COLO668 (cell line): ENCODE measurements at regions not wholly inside any gene's neighbourhood (a gene's known extent, or its start where the extent isn't known, plus 50 kb on each side); places are given as distances from the start of the nearest gene placed in this dataset.

ENCODE experiments used
- DNase-seq: peaks from one replicate; lab custom pipeline; 2025; ENCODE audit not compliant: unreplicated experiment; lab: John Stamatoyannopoulos, UW

DNA sequence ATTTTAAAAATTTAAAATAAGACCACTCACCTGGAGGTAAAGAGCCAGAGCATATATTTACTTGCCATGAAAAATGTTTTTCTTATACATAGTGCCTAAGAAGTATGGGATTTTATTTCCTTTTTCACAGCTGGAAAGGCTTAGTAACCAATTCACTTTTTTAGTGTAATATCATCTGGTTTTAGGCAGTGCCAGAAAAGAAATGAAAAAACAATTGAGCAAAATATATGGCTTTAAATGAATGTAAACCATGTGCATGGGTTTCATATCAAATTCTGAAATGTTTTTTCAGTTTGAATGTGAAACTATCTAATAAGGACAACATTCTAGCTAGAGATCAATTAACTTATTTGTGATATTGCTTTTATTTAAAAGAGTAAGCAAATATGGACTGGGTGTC lies 672.4 kb upstream of the ADAMTS5 start:
- DNase-seq, result no peak

DNA sequence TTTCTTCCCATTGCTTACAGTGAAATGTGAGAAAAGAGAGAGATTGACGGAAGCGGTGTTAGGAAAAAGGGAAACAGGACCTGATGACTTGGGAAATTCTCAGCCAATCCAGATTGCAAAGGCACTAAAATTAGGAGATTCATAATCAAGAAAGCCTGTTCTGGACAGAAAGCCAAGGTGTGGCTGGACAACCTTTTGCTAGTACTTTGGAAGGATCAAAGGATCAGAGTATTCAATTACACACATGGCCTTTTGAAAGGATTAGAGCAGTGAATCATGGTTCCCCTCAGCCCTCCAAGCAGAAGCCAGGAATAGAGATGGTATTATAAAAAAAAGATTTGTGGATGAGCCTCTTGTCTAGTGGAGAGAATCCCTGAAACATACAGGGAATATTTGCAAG lies 669.8 kb upstream of the ADAMTS5 start:
- no peak for DNase-seq

GRCh38 chr21:27633631-27634030 lies 666.7 kb upstream of the ADAMTS5 start:
- DNase-seq, result no peak

- no peak for DNase-seq
Observed at GRCh38 chr21:27631471-27631870, 664.6 kb upstream of the ADAMTS5 start.

DNA sequence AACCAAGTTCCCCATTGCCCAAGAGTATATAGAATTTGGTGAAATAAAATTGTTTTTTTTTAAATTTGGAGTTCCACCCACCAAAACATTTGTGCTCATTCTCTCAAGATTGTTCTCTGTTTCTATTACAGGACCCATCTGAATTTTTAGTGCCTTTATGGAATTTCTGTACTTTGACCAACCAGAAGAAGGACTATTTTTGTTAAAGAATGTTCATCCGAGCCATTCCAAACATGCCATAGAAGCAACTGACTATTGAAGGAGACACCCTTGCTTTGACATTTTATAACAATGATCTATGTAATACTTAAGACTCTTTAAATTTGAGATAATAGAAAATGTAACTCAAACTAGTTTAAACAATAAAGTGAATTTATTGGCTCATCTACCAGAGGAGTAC lies 655.7 kb upstream of the ADAMTS5 start:
- no peak for DNase-seq

DNA sequence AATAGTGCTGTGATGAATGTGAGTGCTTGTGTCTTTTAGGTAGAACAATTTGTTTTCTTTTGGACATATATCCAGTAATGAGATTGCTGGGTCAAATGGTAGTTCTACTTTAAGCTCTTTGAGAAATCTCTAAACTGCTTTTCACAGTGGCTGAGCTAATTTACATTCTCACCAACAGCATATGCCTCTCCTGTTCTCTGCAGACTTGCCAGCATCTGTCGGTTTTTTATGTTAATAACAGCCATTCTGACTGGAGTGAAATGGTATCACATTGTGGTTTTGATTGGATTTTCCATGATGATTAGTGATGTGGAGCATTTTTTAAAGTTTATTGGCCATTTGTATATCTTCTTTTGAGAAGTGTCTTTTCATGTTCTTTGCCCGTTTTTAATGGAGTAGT lies 647.3 kb upstream of the ADAMTS5 start:
- no peak for DNase-seq

- DNase-seq, result no peak
Observed at GRCh38 chr21:27606422-27606821, 639.5 kb upstream of the ADAMTS5 start.

DNA sequence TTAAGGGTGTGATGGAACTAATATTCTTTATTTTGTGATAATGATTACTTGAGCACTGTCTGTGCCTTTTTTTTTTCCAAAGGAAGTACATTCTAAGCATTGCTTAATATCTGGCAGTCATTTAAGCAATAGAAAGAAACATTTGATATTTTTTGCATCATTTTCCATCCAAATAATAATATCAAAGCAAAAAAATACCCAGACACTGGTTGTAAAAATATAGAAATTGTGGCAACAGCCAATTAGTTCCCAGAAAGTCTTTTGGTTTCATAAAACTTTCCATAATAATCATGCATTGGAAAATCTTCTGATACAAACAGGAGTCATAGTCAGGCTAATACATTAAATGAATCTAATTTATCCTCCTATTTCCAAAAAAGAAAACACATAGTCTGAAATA lies 629.3 kb upstream of the ADAMTS5 start:
- no peak for DNase-seq

DNA sequence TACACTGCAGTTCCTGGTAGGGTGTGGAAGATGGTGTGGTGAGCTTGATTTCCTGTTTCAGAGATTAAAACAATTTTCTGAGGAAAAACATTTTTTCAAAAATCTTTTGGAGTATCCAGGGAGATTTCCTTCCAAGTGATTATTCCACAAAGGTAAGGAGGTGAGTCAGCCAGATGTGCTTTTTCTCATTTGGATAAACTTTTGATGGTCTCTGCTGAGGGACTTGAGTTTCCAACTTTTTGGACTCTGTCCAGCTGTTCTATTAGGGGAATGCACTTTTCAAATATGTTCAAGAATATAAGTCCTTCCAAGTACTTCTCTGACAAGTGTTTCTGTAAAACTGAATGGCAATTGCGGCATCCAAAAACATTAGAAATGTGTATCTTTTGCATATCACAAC lies 628.8 kb upstream of the ADAMTS5 start:
- no peak for DNase-seq

DNA sequence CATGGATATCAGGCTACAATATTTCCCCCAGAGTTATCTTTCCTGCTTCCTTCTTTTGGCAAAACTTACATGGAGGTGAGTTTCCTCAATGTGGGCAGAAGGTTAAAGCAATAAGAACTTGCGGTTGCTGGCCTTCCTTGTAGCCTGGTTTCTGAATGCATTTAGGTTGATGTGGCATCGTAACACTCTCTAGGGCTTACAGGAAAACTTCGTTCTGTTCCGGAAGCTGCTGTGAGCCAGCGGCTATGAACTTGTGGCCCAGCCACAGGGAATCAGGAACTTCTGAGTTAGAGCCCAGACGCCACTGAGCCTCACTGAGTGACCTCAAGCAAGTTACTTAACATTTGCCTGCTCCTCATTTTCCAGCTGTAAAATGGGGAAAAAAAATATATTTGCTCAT lies 623.4 kb upstream of the ADAMTS5 start:
- no peak for DNase-seq

DNA sequence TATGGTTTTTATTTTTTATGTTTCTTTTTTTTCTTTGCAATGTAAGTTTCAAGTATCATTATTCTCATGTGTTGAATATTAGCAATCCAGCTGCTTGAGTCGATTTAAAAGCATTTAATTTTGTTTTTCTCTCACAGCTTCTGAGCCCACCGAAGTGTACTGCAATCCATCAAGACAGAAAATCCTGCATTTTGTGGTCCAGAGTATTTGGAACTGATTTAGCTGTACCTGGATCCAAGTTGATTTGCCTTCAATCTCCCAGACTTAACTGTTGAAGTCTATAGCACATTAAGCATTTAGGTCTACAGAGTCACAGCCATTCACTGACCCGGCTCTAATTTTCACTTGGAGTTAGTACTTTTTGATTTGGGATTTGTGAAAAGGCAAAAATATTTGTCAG lies 622.9 kb upstream of the ADAMTS5 start:
- DNase-seq, result no peak

DNA sequence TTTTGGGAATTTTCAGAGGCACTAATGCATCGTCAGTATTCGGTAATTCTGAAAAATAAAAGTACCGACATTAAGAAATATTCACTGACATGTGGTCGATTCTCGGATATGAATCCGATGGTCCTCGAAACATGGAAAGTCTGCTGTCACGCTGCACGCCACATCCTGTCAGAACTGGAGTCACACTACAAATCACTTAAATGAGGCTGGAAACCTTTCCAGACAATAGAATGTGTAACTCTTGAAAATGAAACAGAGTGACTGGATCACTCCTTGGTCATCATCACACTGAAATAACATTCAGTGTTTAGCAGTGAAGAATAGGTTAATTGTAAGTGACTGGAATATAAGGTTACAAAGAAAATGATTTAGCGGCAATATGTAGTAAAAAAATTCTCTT lies 620.1 kb upstream of the ADAMTS5 start:
- no peak for DNase-seq

GRCh38 chr21:27586326-27586725 lies 619.4 kb upstream of the ADAMTS5 start:
- DNase-seq, result no peak

DNA sequence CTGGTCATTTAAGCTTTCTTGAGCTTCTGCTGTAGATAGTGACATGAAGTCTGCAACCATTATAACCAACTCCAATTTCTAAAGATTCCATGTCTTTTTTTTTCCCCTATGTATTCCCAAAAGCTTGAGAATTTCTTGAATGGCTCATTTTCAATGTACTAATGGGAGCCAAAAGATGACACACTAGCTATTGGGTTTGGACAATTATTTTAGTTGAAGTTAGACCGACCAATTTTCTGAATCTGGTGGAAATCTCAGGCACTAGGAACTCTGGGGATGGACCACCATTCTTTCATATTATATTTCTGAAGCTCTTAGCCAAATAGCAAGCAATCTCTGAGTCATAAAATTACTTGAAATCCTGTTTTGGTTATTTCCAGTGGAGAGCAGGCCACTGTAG lies 617.4 kb upstream of the ADAMTS5 start:
- no peak for DNase-seq

DNA sequence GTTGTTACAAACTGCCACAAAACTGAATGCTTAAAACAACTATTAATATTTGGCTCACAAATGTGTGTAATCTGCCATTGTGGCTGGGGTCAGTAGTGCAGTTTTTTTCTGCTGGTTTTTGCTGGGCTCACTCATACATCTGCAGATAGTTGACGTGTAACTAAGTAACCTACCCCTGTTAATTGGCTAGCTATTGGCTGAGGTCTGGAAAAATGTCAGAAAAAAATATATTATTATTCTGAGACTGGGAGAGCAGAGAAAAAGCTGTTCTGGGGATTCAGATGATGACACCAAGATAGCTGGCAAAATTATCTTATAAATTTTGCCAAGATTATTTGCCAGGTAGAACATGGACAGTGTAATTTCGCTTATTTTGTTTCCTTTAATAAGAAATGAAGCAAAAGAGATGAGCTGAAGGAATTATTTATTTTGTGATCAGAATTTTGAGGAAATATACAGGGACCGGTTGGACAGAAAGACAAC lies 616.1 kb upstream of the ADAMTS5 start:
- no peak for DNase-seq

GRCh38 chr21:27582246-27582947 lies 615.5 kb upstream of the ADAMTS5 start:
- no peak for DNase-seq

DNA sequence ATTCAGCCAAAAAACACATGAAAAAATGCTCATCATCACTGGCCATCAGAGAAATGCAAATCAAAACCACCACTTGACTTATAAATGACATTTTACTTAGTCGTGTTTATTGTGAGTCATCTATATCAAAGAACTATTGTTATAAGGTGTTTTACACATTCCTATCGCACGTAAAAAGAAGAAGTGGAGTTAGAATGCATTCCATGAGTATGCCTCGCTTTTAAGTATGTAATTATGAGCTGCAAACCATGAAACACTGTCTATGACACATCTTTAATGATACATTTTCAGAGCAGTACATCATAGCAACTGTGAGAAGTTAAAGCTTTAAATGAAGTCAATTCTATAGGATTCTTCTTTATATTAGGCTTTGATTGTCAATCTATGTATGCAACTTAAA lies 614.3 kb upstream of the ADAMTS5 start:
- no peak for DNase-seq

DNA sequence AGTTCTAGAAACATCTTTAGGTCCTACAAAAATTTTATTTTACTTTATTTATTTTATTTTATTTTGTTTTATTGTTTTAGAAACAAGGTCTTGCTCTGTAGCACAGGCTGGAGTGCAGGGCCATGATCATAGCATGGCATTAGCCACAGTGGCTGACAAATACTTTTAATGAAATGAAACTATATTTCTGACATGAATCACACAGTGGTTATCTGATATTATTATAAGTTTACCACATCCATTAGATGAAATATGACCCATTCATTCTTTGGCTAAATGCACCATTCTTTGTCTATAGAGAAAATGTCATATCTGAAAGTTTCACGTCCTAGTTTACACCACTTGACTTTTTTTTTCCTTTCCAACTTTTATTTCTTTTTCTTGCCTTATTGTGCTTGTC lies 613.4 kb upstream of the ADAMTS5 start:
- DNase-seq, result no peak

DNA sequence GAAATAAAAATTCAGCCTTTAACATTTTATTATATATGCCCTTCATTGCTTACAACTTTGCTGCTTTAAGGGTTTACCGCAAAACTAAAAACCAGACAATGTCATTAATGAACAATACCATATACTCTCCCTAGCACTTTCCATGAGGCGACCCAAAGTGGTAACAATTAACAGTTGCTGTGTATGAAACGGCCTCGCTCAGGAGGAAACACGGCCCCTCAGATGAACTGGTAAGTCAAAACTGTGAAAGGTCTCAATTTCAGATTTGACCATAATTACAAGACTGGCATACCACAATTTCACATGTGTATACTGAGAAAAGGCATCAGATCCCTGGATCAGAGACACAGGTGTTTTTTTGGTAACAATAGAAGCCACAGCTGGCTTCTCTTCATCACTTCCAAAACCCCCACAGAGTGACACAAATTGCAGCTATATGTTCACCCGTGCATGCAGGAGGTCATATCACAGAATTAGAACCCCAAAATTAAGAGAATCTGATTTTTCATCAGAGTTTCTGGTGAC lies 611.9 kb upstream of the ADAMTS5 start:
- no peak for DNase-seq

DNA sequence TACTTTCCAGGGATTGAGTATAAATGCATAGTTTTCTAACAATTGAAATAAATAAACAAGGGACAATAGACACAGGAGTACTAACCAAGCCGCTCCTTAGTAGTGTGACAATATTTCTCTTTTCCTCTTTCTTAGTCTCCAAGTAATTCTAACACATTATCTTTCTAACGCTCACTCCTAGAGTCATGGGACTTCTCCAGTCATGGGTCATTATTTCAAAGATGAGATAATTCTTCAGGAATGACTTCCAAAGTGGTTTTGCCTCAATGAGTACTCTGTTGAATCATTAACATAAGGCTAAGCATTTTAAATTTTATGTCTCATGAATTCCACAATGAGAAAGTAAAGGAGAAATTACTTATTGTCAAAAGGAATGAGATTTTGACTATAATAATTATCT lies 605.8 kb upstream of the ADAMTS5 start:
- DNase-seq, result no peak

- DNase-seq, result no peak
Observed at GRCh38 chr21:27571706-27572105, 604.8 kb upstream of the ADAMTS5 start.

DNA sequence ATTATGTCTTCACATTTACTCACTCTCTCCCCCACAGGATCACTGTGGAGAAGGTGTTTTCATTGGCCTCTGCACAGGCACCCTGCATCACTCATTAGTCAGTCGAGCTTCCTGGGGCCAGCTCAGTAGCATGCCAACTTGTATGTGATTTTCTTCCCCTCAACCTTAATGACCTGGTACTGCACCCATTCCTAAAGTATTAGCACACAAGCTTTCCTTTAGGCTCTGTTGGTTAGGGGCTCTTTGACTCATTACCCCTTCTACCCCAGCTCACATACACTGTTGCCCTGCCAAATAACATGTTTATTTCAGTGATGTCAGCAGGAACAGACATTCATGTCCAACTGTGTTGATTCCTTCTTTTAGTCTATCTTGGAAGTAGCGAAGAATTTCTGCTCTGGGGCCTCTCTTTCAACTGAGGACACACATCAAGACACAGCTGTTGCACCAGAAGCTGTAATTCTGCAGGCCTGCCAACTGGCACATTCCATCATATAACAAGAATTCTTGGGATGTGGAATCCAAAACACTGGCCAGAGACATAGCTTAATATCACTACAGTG lies 603.5 kb upstream of the ADAMTS5 start:
- DNase-seq, result no peak

- no peak for DNase-seq
Observed at GRCh38 chr21:27569831-27570230, 602.9 kb upstream of the ADAMTS5 start.
